ENCODE measurements at regions not wholly inside any gene's neighbourhood (a gene's known extent, or its start where the extent isn't known, plus 50 kb on each side); places are given as distances from the start of the nearest gene placed in this dataset.

DNA sequence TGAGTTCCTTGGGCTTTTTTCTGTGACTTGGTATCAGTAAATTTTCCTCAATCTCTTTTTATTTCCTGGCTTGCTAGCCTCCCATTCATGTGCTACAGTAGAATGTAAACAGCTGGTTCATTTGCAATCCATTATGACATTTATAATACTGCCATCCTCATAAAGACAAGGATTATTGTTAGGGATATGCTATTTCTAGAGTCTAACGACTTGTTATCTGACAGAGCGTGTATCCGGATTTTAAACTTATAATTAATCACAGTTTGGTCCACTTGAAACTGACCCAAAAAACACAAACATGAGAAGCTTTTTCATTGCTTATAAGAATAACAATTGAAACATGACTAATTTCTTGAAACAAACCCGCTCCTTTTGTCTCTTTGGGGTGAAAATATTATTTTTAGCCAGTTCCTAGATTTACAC is 585.8 kb downstream of the TLE4 start:
- peak; percentile 46 to 90 (median 76) for DNase-seq (ENCODE audit: extremely low read depth in 1 of 11, low read depth in 9 of 11, low spot score in 4 of 11)

DNA sequence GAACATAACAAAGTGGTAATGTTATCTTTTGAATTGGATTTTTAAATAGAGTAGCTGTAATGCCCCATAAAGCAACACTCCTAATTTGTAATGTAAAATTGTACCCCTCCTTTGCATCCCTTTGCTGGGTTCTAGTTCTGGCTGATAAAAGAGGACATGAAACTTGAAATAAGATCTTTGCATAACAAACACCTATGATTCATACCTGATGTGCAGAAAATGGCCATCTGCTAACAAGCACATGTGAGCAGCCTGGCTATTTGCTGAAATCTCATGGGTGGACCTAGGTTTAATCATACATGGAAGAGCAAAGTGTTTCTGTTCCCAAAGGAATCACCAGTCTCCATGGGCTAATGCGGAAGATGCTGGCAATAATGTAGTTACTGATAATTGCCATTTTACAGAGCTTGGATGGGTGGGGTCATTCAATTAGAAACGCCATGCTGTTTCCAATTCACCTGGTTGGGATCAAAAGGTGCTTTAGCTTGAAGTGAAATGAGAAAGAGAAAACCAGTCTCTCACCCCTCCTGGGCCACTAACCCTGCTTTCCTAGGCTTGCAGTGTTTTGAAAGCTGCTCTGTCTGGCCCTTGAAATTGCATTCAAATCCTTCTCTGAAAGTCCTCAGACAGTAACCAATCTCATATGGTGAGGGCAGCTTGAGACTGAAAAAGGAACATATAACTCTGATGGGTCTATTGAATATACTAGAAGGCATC is 585.1 kb downstream of the TLE4 start:
- DNase-seq (ENCODE audit: extremely low read depth in 1 of 11, low read depth in 9 of 11, low spot score in 4 of 11), result no peak

DNA sequence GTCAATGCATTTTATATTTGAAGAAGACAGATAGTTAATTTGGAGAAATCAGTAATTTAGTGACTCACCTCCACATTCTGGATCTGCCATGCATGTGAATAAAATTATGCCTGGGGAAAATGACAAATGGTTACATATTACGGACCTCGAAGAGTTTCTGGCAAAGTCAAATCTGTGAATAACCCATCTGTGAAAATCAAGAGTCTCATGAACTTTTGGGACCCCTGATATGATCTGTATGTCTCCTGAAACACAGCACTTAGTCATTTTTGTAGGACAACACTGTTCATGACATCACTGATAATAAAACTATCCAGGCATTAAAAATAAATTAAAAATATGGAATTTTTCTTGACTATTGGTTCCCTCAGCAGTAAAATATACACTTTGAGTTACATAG is 584.5 kb downstream of the TLE4 start:
- no peak for DNase-seq (ENCODE audit: extremely low read depth in 1 of 11, low read depth in 9 of 11, low spot score in 4 of 11)

DNA sequence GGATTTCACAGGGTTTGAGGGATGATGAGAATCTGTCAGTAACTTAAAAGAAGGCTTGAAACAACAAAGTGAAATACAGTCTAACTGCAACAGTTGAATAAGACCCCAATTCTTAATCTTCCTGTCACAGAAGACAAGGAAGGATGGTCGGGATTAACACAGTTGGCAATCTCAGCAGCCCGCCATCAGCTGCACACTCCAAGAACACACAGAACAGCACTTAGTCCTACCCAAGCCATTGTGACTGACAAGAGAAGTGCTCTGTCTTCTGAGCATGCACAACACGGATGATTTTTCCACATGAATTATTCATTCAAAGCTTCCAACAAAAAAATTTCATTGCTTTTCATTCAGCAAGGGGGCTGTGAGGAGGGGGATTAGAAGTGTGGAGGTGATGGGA is 576.1 kb downstream of the TLE4 start:
- no peak for DNase-seq (ENCODE audit: extremely low read depth in 1 of 11, low read depth in 9 of 11, low spot score in 4 of 11)

DNA sequence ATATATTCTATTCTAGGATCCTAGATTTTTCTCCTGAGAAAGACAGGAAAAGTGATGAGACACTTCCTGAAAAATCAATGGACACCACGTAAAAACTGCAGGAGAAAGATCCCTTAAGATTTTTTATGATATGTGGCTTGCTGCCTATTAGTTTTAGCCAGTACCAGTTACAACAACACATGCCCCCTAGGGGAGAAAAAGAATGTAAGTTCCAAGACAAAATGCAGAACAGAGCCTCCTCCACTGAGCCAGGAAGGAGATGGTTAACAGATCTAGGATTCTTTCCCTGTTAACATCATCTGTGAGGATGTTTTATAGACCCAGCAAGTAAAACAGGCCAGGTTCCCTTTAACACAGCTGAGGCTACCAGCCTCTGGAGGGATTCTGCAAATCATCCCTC is 574.7 kb downstream of the TLE4 start:
- DNase-seq (ENCODE audit: extremely low read depth in 1 of 11, low read depth in 9 of 11, low spot score in 4 of 11), result no peak

DNA sequence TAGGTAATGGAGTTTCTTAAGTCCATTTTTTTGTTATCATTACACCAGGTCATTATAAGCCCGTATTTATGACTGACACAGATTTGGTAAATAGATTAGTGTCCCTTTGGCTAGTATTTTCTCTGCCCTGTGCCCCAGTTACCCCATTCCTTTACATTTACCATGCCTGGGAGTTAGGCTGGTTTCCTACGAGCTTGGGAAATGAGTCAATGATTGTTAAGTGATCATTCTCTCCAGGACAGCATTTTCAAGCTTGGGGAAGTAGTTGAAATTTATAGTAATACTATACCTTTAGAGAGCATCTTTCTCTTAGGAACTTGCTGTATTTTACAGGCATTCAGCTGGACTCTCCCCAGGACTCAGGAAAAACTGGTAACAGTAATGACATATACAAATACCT is 573.1 kb downstream of the TLE4 start:
- no peak for DNase-seq (ENCODE audit: extremely low read depth in 1 of 11, low read depth in 9 of 11, low spot score in 4 of 11)

DNA sequence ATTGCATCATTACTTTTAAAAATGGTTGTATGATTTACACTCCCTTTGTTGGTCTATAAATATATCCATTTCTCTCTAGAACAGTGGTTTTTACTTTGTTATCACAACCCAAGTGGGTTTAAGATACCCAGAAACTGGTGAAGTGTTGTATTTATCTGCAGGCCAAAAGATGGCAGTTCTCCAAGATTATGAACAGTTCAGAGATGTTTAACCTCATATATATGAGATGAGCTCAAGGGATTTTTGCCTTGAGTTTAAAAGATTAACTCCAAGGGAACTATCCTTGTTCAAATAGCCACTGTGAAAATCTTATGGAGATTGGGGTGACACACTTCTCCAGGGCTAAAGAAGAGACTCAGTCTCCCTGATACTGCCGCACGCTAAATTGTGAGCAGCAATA is 572.6 kb downstream of the TLE4 start:
- DNase-seq (ENCODE audit: extremely low read depth in 1 of 11, low read depth in 9 of 11, low spot score in 4 of 11), result no peak

DNA sequence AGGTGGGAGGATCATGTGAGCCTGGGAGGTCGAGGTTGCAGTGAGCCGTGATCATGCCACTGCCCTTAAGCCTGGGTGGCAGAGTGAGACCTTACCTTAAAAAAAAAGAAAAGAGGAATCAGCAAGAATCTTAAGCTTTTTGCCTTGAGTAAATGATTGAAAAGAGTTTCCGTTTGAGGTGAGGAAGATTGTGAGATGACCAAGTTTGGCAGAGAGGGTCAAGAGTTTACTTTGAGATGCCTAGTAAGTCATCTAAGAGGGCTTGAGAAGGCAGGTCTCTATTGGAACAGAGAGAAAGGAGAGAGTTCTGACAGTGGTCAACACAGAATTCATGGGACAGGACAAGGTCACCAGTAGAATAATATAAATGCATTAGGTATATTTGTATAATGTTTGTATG is 572.1 kb downstream of the TLE4 start:
- DNase-seq (ENCODE audit: extremely low read depth in 1 of 11, low read depth in 9 of 11, low spot score in 4 of 11), result no peak

DNA sequence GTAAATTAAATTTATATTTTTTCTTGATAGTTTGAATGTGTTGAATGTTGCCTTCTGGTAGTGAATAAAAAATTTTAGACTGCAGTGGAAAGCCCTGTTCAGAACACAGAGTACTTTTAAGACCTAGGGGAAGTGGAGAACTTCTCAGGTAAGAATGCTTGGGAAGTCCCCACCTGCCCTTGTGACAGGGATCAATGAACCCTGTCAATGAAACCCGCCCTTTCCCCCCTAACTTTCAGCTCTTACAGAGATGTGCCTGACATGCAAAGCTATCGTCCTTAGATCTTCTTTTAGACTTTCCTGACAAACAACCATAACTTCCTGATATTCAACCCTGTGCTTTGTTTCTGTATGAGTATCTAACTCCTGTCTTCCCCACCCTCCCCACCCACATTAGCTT is 562.7 kb downstream of the TLE4 start:
- no peak for DNase-seq (ENCODE audit: extremely low read depth in 1 of 11, low read depth in 9 of 11, low spot score in 4 of 11)

DNA sequence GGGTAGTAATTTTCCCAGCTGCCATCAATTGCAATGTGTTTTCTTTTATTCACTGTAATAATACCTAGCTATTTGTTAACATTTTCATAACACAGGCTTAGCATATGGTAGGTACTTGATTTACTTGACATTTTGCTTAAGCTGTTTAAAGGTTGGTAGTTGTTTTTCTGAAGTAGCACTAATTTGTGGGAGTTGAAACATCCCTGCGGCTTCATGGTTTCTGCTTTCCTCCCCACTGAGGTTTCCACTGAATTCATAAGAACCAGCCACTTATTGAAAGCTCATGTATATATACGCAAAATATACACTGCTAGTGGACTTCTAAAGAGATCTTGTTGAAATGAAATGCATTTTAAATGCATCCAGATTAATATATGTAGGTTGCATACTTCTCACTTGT is 559.9 kb downstream of the TLE4 start:
- DNase-seq (ENCODE audit: extremely low read depth in 1 of 11, low read depth in 9 of 11, low spot score in 4 of 11), result no peak

DNA sequence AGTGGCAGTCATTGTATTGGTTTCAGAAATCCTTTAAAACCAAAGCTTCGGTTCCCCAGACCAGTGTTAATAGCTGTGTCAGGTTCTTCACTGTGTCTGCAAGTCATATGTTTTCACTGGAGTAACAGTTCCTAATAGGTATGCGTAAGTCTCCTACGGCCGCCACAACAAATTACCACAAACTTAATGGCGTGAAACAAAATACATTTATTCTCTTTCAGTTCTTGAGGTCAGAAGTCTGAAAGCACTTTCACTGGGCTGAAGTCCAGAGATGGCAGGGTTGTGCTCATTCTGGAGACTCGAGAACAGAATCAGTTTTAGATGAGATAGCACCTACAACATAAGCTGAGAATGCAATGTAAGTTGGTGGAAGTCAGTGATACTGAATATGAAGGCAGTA is 556.2 kb downstream of the TLE4 start:
- DNase-seq (ENCODE audit: extremely low read depth in 1 of 11, low read depth in 9 of 11, low spot score in 4 of 11), result no peak

DNA sequence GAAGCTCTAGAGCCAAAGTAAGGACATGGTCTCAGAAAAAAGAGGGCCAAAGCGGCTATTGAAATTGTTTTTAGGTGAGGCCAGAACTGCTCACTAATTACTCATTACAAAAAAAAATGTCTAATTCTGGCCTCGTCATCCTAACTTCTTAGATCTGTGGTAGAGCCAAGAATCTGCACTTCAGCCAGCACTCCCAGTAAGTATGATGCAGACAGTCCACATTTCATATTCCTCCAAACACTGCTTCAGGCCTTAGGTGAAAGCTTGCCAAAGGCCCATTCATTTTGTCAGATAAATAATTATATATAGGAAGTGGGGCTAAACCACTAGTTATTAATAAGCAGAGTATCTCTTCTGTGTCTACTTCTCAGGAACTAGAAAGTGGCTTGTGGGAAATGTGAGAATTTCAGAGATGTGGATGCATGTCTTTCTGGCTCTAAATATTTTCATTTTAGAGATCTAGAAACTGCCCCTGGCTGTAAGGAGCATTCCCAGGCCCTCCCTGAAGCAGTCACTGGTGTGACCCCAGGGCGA is 554.0 kb downstream of the TLE4 start:
- DNase-seq (ENCODE audit: extremely low read depth in 1 of 11, low read depth in 9 of 11, low spot score in 4 of 11), result no peak

DNA sequence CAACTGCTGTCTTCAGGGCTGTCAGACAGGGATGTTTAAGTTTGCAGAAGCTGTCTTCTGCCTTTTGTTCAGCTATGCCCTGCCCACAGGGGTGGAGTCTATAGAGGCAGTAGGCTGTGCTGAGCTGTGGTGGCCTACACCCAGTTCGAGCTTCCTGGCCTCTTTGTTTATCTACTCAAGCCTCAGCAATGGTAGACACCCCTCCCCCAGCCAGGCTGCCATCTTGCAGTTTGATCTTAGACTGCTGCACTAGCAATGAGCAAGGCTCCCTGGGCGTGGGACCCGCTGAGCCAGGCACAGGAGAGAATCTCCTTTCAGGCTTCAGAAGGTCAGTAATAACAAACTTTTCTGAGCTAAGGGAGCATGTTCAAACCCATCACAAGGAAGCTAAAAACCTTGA is 545.3 kb downstream of the TLE4 start:
- DNase-seq (ENCODE audit: extremely low read depth in 1 of 11, low read depth in 9 of 11, low spot score in 4 of 11), result no peak

DNA sequence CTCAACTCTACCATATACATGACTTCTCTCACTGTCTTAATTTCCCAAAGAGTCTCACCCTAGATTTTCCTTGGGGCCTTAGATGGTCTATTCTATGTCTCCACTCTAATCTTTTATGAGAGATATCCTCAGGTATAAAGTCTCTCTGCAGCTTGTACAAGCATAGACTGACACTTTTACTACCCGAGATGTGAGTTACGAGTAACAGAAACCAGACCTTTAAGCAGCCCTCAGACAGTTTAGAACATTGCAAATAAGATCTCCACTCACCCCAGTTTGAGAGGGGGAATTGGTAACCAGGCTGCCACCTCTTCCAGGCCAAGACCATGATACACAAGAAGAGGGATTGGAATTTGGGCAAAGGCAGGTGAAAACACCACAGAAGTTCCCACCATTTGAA is 542.5 kb downstream of the TLE4 start:
- DNase-seq (ENCODE audit: extremely low read depth in 1 of 11, low read depth in 9 of 11, low spot score in 4 of 11), result no peak

DNA sequence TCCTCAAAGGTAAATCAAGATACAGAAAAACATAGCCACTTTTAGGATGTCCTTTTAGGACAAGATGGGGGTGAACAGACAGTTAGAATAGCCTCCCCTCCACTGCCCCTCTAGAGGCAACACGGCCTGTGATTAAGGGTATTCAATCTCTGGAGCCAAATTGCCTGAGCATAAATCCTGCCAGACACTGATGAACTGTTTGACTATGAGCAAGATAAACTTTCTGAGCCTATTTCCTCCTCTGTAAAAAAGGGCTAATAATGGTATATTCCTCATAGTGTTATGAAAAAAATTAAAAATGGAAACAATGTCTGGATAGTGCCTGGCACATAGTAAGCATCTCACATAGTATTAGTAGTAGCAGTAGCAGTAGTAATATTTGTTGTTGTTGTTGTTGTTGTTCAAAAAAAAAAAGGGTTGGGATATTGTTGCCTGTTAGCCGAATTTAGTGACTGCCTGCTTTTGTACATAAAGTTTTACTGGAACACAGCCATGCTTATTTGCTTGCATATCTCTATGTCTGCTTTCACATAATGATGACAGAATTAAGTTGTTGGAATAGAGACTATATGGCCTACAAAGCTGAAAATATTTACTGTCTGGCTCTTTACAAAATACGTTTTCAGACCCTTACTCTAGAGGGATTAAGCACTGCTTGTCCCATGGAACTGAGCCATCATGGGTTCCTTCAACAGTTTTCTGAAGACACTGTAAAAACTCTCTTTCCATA is 536.3 kb downstream of the TLE4 start:
- DNase-seq (ENCODE audit: extremely low read depth in 1 of 11, low read depth in 9 of 11, low spot score in 4 of 11), result no peak

DNA sequence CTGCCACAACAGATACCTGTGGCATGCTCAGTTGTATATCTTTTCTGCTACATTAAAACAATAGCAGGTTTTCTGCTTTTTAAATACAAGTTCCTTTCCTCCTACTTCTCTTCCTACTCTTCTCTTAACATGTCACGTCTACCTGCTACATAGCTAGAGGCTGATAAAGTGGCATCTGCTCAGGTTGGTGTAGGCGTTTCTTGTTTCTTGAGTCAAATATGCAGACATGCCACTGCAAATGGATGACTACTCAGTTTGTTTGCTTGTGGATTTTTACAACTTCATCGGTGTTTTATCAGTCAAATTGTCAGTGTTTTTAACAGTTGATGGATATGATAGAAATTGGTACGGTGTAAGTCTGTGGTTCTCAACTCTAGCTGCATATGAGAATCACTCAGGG is 525.7 kb downstream of the TLE4 start:
- no peak for DNase-seq (ENCODE audit: extremely low read depth in 1 of 11, low read depth in 9 of 11, low spot score in 4 of 11)

DNA sequence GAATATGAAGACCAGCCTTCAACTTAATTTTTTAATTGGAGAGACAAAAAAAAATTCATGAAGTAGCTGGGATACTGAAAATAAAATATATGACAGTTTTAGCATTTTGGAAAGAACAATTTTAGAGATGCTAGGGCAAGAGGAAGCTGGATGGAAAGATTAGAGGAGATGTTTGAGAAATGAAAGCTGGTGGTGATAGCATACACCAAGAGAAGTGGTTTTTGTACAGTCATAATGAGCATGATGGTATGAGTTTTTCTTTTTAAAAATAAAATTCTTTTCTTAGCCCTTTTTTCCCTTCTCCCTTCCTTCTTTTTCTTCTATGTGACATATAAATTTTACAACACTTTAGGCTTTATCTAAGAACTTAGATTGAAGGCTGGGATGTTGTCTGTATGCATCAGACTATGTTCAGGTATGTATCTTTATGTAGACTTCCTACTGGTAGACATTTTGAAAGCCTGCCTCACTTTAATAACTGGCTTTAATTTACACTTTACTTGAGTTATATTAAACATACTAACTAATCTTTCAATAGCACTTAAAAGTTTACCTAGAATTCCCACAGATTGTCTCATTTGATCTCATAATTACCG is 522.5 kb downstream of the TLE4 start:
- DNase-seq (ENCODE audit: extremely low read depth in 1 of 11, low read depth in 9 of 11, low spot score in 4 of 11), result no peak

DNA sequence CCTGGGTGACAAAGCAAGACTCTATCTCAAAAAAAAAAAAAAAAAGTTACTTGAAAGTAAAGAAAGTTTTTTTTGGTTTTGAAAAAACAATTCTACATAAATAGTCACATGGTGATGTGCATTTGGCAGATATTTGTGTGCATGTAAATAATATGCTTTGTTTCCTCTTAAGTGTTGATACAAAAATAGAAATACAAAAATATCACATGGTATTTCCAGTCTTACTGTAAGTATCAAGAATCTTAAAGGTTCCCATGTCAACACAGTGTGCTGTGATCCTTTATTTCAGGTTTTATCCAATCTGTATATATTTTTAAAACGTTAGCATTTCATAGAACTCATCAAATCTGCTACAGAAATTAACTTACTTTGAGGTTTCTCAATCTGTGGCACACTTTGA is 521.9 kb downstream of the TLE4 start:
- no peak for DNase-seq (ENCODE audit: extremely low read depth in 1 of 11, low read depth in 9 of 11, low spot score in 4 of 11)

DNA sequence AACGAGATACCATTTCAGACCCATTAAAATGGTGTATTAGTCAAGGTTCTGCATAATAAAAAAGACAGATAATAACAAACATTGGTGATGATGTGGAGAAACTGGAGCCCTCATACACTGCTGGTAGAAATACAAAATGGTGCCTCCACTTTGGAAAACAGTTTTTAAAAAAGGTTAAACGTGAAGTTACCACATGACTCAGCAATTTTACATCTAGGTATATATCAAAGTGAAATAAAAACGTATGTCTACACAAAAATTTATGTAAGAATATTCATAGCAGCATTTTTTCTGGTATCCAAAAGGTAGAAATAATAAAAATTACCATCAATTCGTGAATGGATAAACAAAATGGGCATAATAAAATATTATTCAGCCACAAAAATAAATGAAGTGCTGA is 519.8 kb downstream of the TLE4 start:
- DNase-seq (ENCODE audit: extremely low read depth in 1 of 11, low read depth in 9 of 11, low spot score in 4 of 11), result no peak

DNA sequence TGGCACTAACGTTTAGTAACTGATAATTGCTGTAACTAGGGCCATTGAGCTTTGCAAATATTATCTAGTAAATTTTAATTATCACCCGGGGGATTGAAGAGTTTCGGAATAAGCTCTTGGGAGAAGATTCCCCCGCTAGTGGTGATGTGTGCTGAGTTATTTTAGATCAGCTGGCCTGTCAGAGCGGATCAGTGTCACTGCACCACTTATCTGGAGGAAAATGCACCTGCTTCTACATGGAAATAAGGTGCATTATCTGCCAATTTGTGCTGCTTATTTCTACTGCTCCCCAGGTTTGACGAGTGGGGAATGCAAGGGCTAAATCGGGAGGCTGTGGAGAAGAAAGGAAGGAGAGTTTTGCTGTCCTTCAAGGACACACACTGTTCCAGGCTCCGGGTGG is 518.6 kb downstream of the TLE4 start:
- no peak for DNase-seq (ENCODE audit: extremely low read depth in 1 of 11, low read depth in 9 of 11, low spot score in 4 of 11)

Measured in renal cortex interstitium (tissue), 11 donors.